ENCODE measurements at regions not wholly inside any gene's neighbourhood (a gene's known extent, or its start where the extent isn't known, plus 50 kb on each side); places are given as distances from the start of the nearest gene placed in this dataset.

GRCh38 chr4:18201885-18202284 is 180.3 kb upstream of the LCORL start:
- TF ChIP-seq, protein P1, sequence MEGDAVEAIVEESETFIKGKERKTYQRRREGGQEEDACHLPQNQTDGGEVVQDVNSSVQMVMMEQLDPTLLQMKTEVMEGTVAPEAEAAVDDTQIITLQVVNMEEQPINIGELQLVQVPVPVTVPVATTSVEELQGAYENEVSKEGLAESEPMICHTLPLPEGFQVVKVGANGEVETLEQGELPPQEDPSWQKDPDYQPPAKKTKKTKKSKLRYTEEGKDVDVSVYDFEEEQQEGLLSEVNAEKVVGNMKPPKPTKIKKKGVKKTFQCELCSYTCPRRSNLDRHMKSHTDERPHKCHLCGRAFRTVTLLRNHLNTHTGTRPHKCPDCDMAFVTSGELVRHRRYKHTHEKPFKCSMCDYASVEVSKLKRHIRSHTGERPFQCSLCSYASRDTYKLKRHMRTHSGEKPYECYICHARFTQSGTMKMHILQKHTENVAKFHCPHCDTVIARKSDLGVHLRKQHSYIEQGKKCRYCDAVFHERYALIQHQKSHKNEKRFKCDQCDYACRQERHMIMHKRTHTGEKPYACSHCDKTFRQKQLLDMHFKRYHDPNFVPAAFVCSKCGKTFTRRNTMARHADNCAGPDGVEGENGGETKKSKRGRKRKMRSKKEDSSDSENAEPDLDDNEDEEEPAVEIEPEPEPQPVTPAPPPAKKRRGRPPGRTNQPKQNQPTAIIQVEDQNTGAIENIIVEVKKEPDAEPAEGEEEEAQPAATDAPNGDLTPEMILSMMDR (IDR thresholded peaks at IDR 0.05 in 8 of 11, conservative IDR thresholded peaks at IDR 0.05 in 3 of 11): no peak
- no peak for TF ChIP-seq POLR2AphosphoS5 (IDR thresholded peaks at IDR 0.05)
